ENCODE measurements at regions not wholly inside any gene's neighbourhood (a gene's known extent, or its start where the extent isn't known, plus 50 kb on each side); places are given as distances from the start of the nearest gene placed in this dataset.

GRCh38 chr5:158349987-158350386, 491.0 kb upstream of the CLINT1 start:
- H3K18ac ChIP-seq (ENCODE audit: low read depth in 1 of 2, low read length in 2 of 2) = no peak overlapping the region
- WGBS = 78% methylated on average over 6 of the region's 6 CpGs
- no peak overlapping the region for H2BK15ac ChIP-seq (ENCODE audit: low read depth, poor library complexity, severe bottlenecking)
- no peaks in the 10 kb centered on the region for H3K27me3 ChIP-seq (ENCODE audit: control insufficient read depth in 1 of 2, insufficient read depth in 1 of 2, low read length in 2 of 2)
- H4K8ac ChIP-seq (ENCODE audit: low read length) = no peak overlapping the region
- no peak overlapping the region for H2AK5ac ChIP-seq (ENCODE audit: low read length, severe bottlenecking)
- no peak overlapping the region for H3K4me3 ChIP-seq (ENCODE audit: insufficient read depth in 1 of 2, low read depth in 1 of 2, low read length in 2 of 2)
- H4K91ac ChIP-seq (ENCODE audit: low read length) = no peak overlapping the region
- H3K14ac ChIP-seq (ENCODE audit: low read length in 2 of 2) = peak overlapping the region in 1 of 2 experiments; percentile 47
- no peak overlapping the region for H3K4me2 ChIP-seq (ENCODE audit: low read length, poor library complexity, severe bottlenecking)
- H3K79me1 ChIP-seq (replicated peaks; ENCODE audit: low read length, poor library complexity, severe bottlenecking) = no peaks in the 10 kb centered on the region
- no peak overlapping the region for H2AFZ ChIP-seq (ENCODE audit: low read depth, low read length)
- H3K9ac ChIP-seq (ENCODE audit: low read length) = peak overlapping the region; percentile 13
- DNase-seq = no peak
- no peak overlapping the region for H3K23ac ChIP-seq (ENCODE audit: low read length in 2 of 2)
- H2BK12ac ChIP-seq (ENCODE audit: low read length in 2 of 2) = no peak overlapping the region
- no peak overlapping the region for H2BK120ac ChIP-seq (ENCODE audit: low read depth, low read length)
- H3K9me3 ChIP-seq (ENCODE audit: control insufficient read depth, low read length) = peaks cover 6% of the 10 kb centered on the region
- H3K4me1 ChIP-seq (ENCODE audit: control insufficient read depth, insufficient read depth, low read depth, low read length) = no peaks in the 10 kb centered on the region
- H3K4ac ChIP-seq (ENCODE audit: low read depth in 1 of 2, low read length in 2 of 2) = no peak overlapping the region
- H3K27ac ChIP-seq (ENCODE audit: low read length, poor library complexity, severe bottlenecking) = no peak overlapping the region
- no peaks in the 10 kb centered on the region for H3K36me3 ChIP-seq (ENCODE audit: control insufficient read depth in 1 of 2, insufficient read depth in 2 of 2, low read depth in 1 of 2, low read length in 2 of 2)
- H2BK5ac ChIP-seq (ENCODE audit: low read depth, low read length, poor library complexity, severe bottlenecking) = no peak overlapping the region

GRCh38 chr5:158344376-158344775, 485.4 kb upstream of the CLINT1 start:
- Histone ChIP-seq H3K4me2 (ENCODE audit: low read length, poor library complexity, severe bottlenecking) (no peak overlapping the region), H3K23ac (ENCODE audit: low read length in 2 of 2) (no peak overlapping the region), H3K9me3 (ENCODE audit: control insufficient read depth, low read length) (no peaks in the 10 kb centered on the region), H3K27ac (ENCODE audit: low read length, poor library complexity, severe bottlenecking) (no peak overlapping the region), H2AFZ (ENCODE audit: low read depth, low read length) (no peak overlapping the region), H3K36me3 (ENCODE audit: control insufficient read depth in 1 of 2, insufficient read depth in 2 of 2, low read depth in 1 of 2, low read length in 2 of 2) (no peaks in the 10 kb centered on the region), H3K9ac (ENCODE audit: low read length) (no peak overlapping the region), H3K18ac (ENCODE audit: low read depth in 1 of 2, low read length in 2 of 2) (no peak overlapping the region), H2AK5ac (ENCODE audit: low read length, severe bottlenecking) (no peak overlapping the region), H2BK120ac (ENCODE audit: low read depth, low read length) (no peak overlapping the region), H4K91ac (ENCODE audit: low read length) (no peak overlapping the region), H3K4me1 (ENCODE audit: control insufficient read depth, insufficient read depth, low read depth, low read length) (no peaks in the 10 kb centered on the region), H3K27me3 (ENCODE audit: control insufficient read depth in 1 of 2, insufficient read depth in 1 of 2, low read length in 2 of 2) (no peaks in the 10 kb centered on the region), H2BK15ac (ENCODE audit: low read depth, poor library complexity, severe bottlenecking) (no peak overlapping the region), H4K8ac (ENCODE audit: low read length) (no peak overlapping the region), H3K14ac (ENCODE audit: low read length in 2 of 2) (no peak overlapping the region), H2BK5ac (ENCODE audit: low read depth, low read length, poor library complexity, severe bottlenecking) (no peak overlapping the region), H2BK12ac (ENCODE audit: low read length in 2 of 2) (no peak overlapping the region), H3K4ac (ENCODE audit: low read depth in 1 of 2, low read length in 2 of 2) (no peak overlapping the region), H3K4me3 (ENCODE audit: insufficient read depth in 1 of 2, low read depth in 1 of 2, low read length in 2 of 2) (no peak overlapping the region), H3K79me1 (replicated peaks; ENCODE audit: low read length, poor library complexity, severe bottlenecking) (no peaks in the 10 kb centered on the region)
- DNase-seq = no peak
- WGBS = no CpG with 5 or more reads among the region's 2 CpGs

DNA sequence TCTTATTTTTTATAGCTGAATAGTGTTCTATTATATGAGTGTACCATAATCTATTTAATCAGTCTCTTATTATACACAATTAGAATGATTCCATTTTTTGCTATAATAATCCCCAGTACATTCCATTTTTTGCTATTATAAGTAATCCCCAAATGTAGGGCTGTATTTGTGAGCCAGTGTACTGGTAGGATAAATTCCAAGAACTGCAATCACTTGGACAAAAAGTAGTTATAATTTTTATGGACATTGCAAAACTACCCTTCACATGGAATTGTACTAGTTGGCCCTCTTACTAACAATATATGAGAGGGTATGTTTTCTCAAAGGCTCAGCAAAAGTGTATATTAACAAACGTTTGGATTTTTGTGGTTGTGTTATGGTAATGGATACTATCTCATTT, 481.7 kb upstream of the CLINT1 start:
- Histone ChIP-seq H3K79me1 (replicated peaks; ENCODE audit: low read length, poor library complexity, severe bottlenecking) (no peaks in the 10 kb centered on the region), H3K4me3 (ENCODE audit: insufficient read depth in 1 of 2, low read depth in 1 of 2, low read length in 2 of 2) (no peak overlapping the region), H3K4me2 (ENCODE audit: low read length, poor library complexity, severe bottlenecking) (no peak overlapping the region), H2BK12ac (ENCODE audit: low read length in 2 of 2) (no peak overlapping the region), H2BK120ac (ENCODE audit: low read depth, low read length) (no peak overlapping the region), H4K91ac (ENCODE audit: low read length) (no peak overlapping the region), H2BK5ac (ENCODE audit: low read depth, low read length, poor library complexity, severe bottlenecking) (no peak overlapping the region), H3K36me3 (ENCODE audit: control insufficient read depth in 1 of 2, insufficient read depth in 2 of 2, low read depth in 1 of 2, low read length in 2 of 2) (no peaks in the 10 kb centered on the region), H3K4ac (ENCODE audit: low read depth in 1 of 2, low read length in 2 of 2) (no peak overlapping the region), H3K4me1 (ENCODE audit: control insufficient read depth, insufficient read depth, low read depth, low read length) (no peaks in the 10 kb centered on the region), H3K9me3 (ENCODE audit: control insufficient read depth, low read length) (peaks cover 16% of the 10 kb centered on the region), H3K27me3 (ENCODE audit: control insufficient read depth in 1 of 2, insufficient read depth in 1 of 2, low read length in 2 of 2) (no peaks in the 10 kb centered on the region), H2BK15ac (ENCODE audit: low read depth, poor library complexity, severe bottlenecking) (no peak overlapping the region), H3K23ac (ENCODE audit: low read length in 2 of 2) (no peak overlapping the region), H2AK5ac (ENCODE audit: low read length, severe bottlenecking) (no peak overlapping the region), H3K27ac (ENCODE audit: low read length, poor library complexity, severe bottlenecking) (no peak overlapping the region), H3K14ac (ENCODE audit: low read length in 2 of 2) (no peak overlapping the region), H4K8ac (ENCODE audit: low read length) (no peak overlapping the region), H2AFZ (ENCODE audit: low read depth, low read length) (no peak overlapping the region), H3K18ac (ENCODE audit: low read depth in 1 of 2, low read length in 2 of 2) (no peak overlapping the region), H3K9ac (ENCODE audit: low read length) (no peak overlapping the region)
- WGBS = no CpG with 5 or more reads among the region's 1 CpG
- DNase-seq = no peak

DNA sequence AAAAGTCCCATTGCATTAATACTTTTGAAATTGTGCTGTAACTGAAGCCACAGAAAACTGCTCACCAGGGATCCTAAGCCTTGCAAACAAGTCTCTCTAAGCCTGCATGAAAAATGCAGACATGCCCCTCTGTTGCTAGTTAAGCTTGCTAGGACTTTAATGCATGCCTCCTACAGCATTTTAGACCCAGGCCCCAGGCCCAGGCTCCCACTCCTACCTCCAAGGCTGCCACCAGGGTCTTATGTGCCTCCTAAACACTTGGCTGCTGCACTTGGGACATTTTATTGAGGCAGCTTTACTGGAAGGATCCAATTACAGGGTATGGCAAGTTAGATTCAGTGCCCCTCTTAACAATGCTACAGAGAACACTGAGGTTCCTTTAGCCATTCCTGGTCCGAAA, 467.3 kb upstream of the CLINT1 start:
- WGBS = 100% methylated on average over 1 of the region's 1 CpG
- H3K27ac ChIP-seq (ENCODE audit: low read length, poor library complexity, severe bottlenecking) = no peak overlapping the region

More for the DNA sequence above, 467.3 kb upstream of the CLINT1 start:
- DNase-seq = no peak
- Histone ChIP-seq H3K23ac (ENCODE audit: low read length in 2 of 2) (no peak overlapping the region), H3K4me1 (ENCODE audit: control insufficient read depth, insufficient read depth, low read depth, low read length) (no peaks in the 10 kb centered on the region), H4K91ac (ENCODE audit: low read length) (no peak overlapping the region), H3K79me1 (replicated peaks; ENCODE audit: low read length, poor library complexity, severe bottlenecking) (no peaks in the 10 kb centered on the region), H3K4ac (ENCODE audit: low read depth in 1 of 2, low read length in 2 of 2) (no peak overlapping the region), H3K36me3 (ENCODE audit: control insufficient read depth in 1 of 2, insufficient read depth in 2 of 2, low read depth in 1 of 2, low read length in 2 of 2) (no peaks in the 10 kb centered on the region), H3K4me2 (ENCODE audit: low read length, poor library complexity, severe bottlenecking) (no peak overlapping the region), H2BK5ac (ENCODE audit: low read depth, low read length, poor library complexity, severe bottlenecking) (peak overlapping the region; percentile 24), H3K9ac (ENCODE audit: low read length) (no peak overlapping the region), H3K18ac (ENCODE audit: low read depth in 1 of 2, low read length in 2 of 2) (no peak overlapping the region), H3K4me3 (ENCODE audit: insufficient read depth in 1 of 2, low read depth in 1 of 2, low read length in 2 of 2) (no peak overlapping the region), H3K9me3 (ENCODE audit: control insufficient read depth, low read length) (peaks cover 12% of the 10 kb centered on the region), H2BK15ac (ENCODE audit: low read depth, poor library complexity, severe bottlenecking) (no peak overlapping the region), H2AK5ac (ENCODE audit: low read length, severe bottlenecking) (no peak overlapping the region), H4K8ac (ENCODE audit: low read length) (no peak overlapping the region), H2AFZ (ENCODE audit: low read depth, low read length) (no peak overlapping the region), H3K14ac (ENCODE audit: low read length in 2 of 2) (no peak overlapping the region), H3K27me3 (ENCODE audit: control insufficient read depth in 1 of 2, insufficient read depth in 1 of 2, low read length in 2 of 2) (no peaks in the 10 kb centered on the region), H2BK120ac (ENCODE audit: low read depth, low read length) (no peak overlapping the region), H2BK12ac (ENCODE audit: low read length in 2 of 2) (no peak overlapping the region)

All from mesenchymal stem cell (in vitro differentiated cells and primary cell).